Fibroblast of skin of right biceps (primary cell): ENCODE measurements at regions not wholly inside any gene's neighbourhood (a gene's known extent, or its start where the extent isn't known, plus 50 kb on each side); places are given as distances from the start of the nearest gene placed in this dataset.
A peak's percentile ranks its signal among the peaks of the same experiment; 100 is the strongest.

Experiments used
- DNase-seq: peaks from one replicate; pipeline ENCODE4 v3.0.0-alpha.2; 2013

- no peak for DNase-seq
These were observed 269.3 kb downstream of the BUD13 start for GRCh38 chr11:116503216-116504160.

- no peak for DNase-seq
These were observed 270.1 kb downstream of the BUD13 start for GRCh38 chr11:116502641-116503061.

- DNase-seq, result no peak
These were observed 271.1 kb downstream of the BUD13 start for GRCh38 chr11:116501728-116502127.

GRCh38 chr11:116500947-116501602, 271.7 kb downstream of the BUD13 start:
- DNase-seq, result no peak

GRCh38 chr11:116500026-116500946, 272.5 kb downstream of the BUD13 start:
- no peak for DNase-seq

- DNase-seq, result peak; percentile 69
These were observed 273.3 kb downstream of the BUD13 start for GRCh38 chr11:116499396-116500003.

- DNase-seq, result no peak
These were observed 274.6 kb downstream of the BUD13 start for GRCh38 chr11:116498161-116498560.

GRCh38 chr11:116492600-116492999, 280.2 kb downstream of the BUD13 start:
- no peak for DNase-seq

- DNase-seq, result no peak
These were observed 283.9 kb downstream of the BUD13 start for GRCh38 chr11:116488836-116489389.

- DNase-seq, result no peak
These were observed 287.4 kb downstream of the BUD13 start for GRCh38 chr11:116485425-116485824.

GRCh38 chr11:116482716-116483115, 290.1 kb downstream of the BUD13 start:
- DNase-seq, result no peak

- no peak for DNase-seq
These were observed 291.6 kb downstream of the BUD13 start for GRCh38 chr11:116481126-116481675.

- DNase-seq, result no peak
These were observed 293.8 kb downstream of the BUD13 start for GRCh38 chr11:116478669-116479668.

GRCh38 chr11:116478205-116478604, 294.6 kb downstream of the BUD13 start:
- no peak for DNase-seq

- DNase-seq, result no peak
These were observed 298.9 kb downstream of the BUD13 start for GRCh38 chr11:116473790-116474346.

GRCh38 chr11:116473206-116473769, 299.5 kb downstream of the BUD13 start:
- no peak for DNase-seq

- DNase-seq, result no peak
These were observed 300.1 kb downstream of the BUD13 start for GRCh38 chr11:116472651-116473050.

- DNase-seq, result peak; percentile 92
These were observed 301.1 kb downstream of the BUD13 start for GRCh38 chr11:116471608-116472256.

GRCh38 chr11:116468699-116469098, 304.1 kb downstream of the BUD13 start:
- no peak for DNase-seq
